Karpas-422 (cell line): ENCODE measurements at regions not wholly inside any gene's neighbourhood (a gene's known extent, or its start where the extent isn't known, plus 50 kb on each side); places are given as distances from the start of the nearest gene placed in this dataset.

ENCODE experiments used
- DNase-seq: peaks from one replicate; pipeline ENCODE4 v3.0.0-alpha.2; 2015
- H2AFZ ChIP-seq: fragments of 200-600 bp; sonication (generic); 2 replicates; pipeline ENCODE4 v1.6.1; 2014; ENCODE audit warnings: antibody characterized with exemption, low read length, mixed read lengths
- H3K27ac ChIP-seq: fragments of 200-600 bp; sonication (generic); 2 replicates; pipeline ENCODE4 v1.5.1; 2014; ENCODE audit warnings: mild to moderate bottlenecking, low read length, moderate library complexity
- H3K27me3 ChIP-seq: fragments of 200-600 bp; sonication (generic); 2 replicates; pipeline ENCODE4 v1.6.1; 2014; ENCODE audit warnings: low read length, mixed read lengths
- H3K36me3 ChIP-seq: fragments of 200-600 bp; sonication (generic); 2 replicates; pipeline ENCODE4 v1.6.1; 2014; ENCODE audit warnings: low read length, mixed read lengths; ENCODE audit not compliant: insufficient read depth
- H3K4me1 ChIP-seq: fragments of 200-600 bp; sonication (generic); 2 replicates; pipeline ENCODE4 v1.6.1; 2014; ENCODE audit warnings: mild to moderate bottlenecking, low read length, mixed read lengths
- H3K4me2 ChIP-seq: fragments of 200-600 bp; sonication (generic); 2 replicates; pipeline ENCODE4 v1.6.1; 2014; ENCODE audit warnings: low read length, low read depth, mild to moderate bottlenecking; ENCODE audit not compliant: poor library complexity, severe bottlenecking
- H3K4me3 ChIP-seq: fragments of 200-600 bp; sonication (generic); 2 replicates; pipeline ENCODE4 v1.5.1; 2014; ENCODE audit warnings: mild to moderate bottlenecking, antibody characterized with exemption, low read length, mixed read lengths
- H3K79me2 ChIP-seq: fragments of 200-600 bp; sonication (generic); 2 replicates; pipeline ENCODE4 v1.6.1; 2014; ENCODE audit warnings: mild to moderate bottlenecking, low read length, mixed read lengths
- H3K9ac ChIP-seq: fragments of 200-600 bp; sonication (generic); 2 replicates; pipeline ENCODE4 v1.6.0; 2014; ENCODE audit warnings: low read length
- H3K9me2 ChIP-seq: fragments of 200-600 bp; sonication (generic), shearing (Covaris generic); replicated peaks from 2 replicates; pipeline ENCODE4 v1.6.0; 2014; ENCODE audit warnings: mild to moderate bottlenecking, low read length, moderate library complexity; ENCODE audit not compliant: insufficient read depth
- H3K9me3 ChIP-seq: fragments of 300-700, 200-600 bp; sonication (generic); 2 replicates; pipeline ENCODE4 v1.6.1; 2014; ENCODE audit warnings: low read length, mixed read lengths
- H4K20me1 ChIP-seq: fragments of 200-600 bp; sonication (generic); 2 replicates; pipeline ENCODE4 v1.6.1; 2014; ENCODE audit warnings: mild to moderate bottlenecking, antibody characterized with exemption, low read length, low read depth; ENCODE audit not compliant: insufficient read depth

GRCh38 chr15:62218841-62219240 is 53.8 kb upstream of the C2CD4B start:
- no peak for DNase-seq
- H3K4me2 ChIP-seq = no peak overlapping the region
- H3K27me3 ChIP-seq = no peaks in the 10 kb centered on the region
- H4K20me1 ChIP-seq = no peaks in the 10 kb centered on the region
- H3K9me2 ChIP-seq = no peaks in the 10 kb centered on the region
- H3K9me3 ChIP-seq = peaks cover 3% of the 10 kb centered on the region; the same call in 1 of the 2 replicates
- H3K27ac ChIP-seq = no peak overlapping the region
- no peak overlapping the region for H3K9ac ChIP-seq
- H3K4me1 ChIP-seq = no peaks in the 10 kb centered on the region
- H3K36me3 ChIP-seq = no peaks in the 10 kb centered on the region
- H3K79me2 ChIP-seq = no peaks in the 10 kb centered on the region
- H2AFZ ChIP-seq = no peak overlapping the region
- no peak overlapping the region for H3K4me3 ChIP-seq

DNA sequence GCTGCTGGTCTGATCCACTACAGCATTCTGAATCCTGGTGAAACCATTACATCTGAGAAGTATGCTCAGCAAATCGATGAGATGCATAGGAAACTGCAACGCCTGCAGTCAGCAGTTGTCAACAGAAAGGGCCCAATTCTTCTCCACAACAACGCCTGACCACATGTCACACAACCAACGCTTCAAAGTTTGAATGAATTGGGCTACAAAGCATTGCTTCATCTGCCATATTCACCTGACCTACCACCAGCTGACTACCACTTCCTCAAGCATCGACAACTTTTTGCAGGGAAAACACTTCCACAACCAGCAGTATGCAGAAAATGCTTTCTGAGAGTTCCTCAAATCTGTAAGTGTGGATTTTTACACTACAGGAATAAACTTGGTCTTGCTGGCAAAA is 54.7 kb upstream of the C2CD4B start:
- Histone ChIP-seq H3K9me2 (no peaks in the 10 kb centered on the region), H3K27me3 (no peaks in the 10 kb centered on the region), H3K36me3 (no peaks in the 10 kb centered on the region), H4K20me1 (no peaks in the 10 kb centered on the region), H3K4me1 (no peaks in the 10 kb centered on the region), H3K9ac (no peak overlapping the region), H2AFZ (no peak overlapping the region), H3K27ac (no peak overlapping the region), H3K4me3 (no peak overlapping the region), H3K4me2 (no peak overlapping the region), H3K79me2 (no peaks in the 10 kb centered on the region), H3K9me3 (peaks cover 3% of the 10 kb centered on the region; the same call in 1 of the 2 replicates)
- DNase-seq = no peak

DNA sequence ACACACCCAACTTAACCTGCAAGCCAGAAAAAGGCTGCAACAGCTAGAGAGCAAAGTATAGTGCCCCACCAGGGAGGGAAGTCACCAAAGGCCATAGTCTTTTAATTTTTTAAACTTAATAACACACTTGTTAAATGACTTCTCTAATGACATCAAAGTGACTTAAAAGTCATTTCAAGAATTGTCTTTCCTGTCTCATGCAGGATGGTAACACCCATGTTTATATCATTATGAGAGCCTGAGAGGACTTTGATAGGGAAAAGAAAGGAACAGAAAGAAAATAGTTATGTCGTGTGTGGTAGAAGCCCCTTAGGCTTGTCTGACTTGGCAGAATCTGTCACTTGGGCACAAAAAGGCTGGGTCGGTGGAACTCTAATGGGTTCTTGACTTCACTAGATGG is 57.9 kb upstream of the C2CD4B start:
- Histone ChIP-seq H3K36me3 (no peaks in the 10 kb centered on the region), H3K27me3 (no peaks in the 10 kb centered on the region)
- no peak for DNase-seq

DNA sequence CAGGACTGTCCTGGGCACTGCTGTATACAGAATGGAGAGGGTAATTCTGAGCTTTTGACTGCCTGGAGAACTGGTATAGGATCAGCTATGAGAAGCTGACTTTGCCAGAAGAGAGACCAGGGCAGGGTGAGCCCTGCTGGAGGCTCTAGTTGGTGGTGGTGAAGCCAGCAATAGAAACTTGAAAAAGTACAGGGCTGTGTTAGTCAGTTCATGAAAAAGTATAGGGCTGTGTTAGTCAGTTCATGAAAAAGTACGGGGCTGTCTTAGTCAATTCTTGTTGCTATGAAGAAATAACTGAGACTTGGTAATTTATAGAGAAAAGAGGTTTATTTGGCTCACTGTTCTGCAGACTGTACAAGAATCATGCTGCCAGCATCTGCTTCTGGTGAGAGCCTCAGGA is 63.5 kb upstream of the C2CD4B start:
- no peaks in the 10 kb centered on the region for H3K27me3 ChIP-seq
- H3K4me1 ChIP-seq = no peaks in the 10 kb centered on the region
- H4K20me1 ChIP-seq = no peaks in the 10 kb centered on the region
- H3K27ac ChIP-seq = no peak overlapping the region
- H3K9me2 ChIP-seq = no peaks in the 10 kb centered on the region
- H3K4me2 ChIP-seq = no peak overlapping the region
- no peak overlapping the region for H3K9ac ChIP-seq
- no peak overlapping the region for H2AFZ ChIP-seq
- H3K4me3 ChIP-seq = no peak overlapping the region
- H3K9me3 ChIP-seq = no peaks in the 10 kb centered on the region
- no peaks in the 10 kb centered on the region for H3K79me2 ChIP-seq
- H3K36me3 ChIP-seq = no peaks in the 10 kb centered on the region
- no peak for DNase-seq

More for the DNA sequence above, 57.9 kb upstream of the C2CD4B start:
- Histone ChIP-seq H3K4me2 (no peak overlapping the region), H2AFZ (no peak overlapping the region), H4K20me1 (no peaks in the 10 kb centered on the region), H3K9me2 (no peaks in the 10 kb centered on the region), H3K79me2 (no peaks in the 10 kb centered on the region), H3K9ac (no peak overlapping the region), H3K27ac (no peak overlapping the region), H3K4me1 (no peaks in the 10 kb centered on the region), H3K4me3 (no peak overlapping the region), H3K9me3 (no peaks in the 10 kb centered on the region)

DNA sequence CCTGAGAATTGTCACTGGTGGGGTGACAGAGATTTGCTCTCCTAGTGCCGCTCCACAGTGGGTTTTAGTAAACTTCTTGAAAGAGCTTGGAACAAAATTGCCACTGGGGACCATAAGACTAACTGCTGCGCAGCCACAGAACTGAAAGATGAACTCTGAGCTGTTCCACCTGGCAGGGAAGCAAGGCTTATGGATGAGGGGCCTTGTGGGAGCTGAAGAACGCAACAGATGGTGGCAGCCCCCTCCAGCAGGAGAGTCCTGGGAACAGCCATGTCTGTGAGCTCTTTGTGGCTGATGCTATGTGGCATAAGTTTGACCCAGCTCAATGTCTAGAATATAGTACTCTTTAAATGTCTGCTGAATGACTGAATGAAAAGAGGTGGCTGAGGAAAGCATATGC is 66.8 kb upstream of the C2CD4B start:
- no peak overlapping the region for H3K27ac ChIP-seq
- H3K79me2 ChIP-seq = no peaks in the 10 kb centered on the region
- no peak overlapping the region for H3K9ac ChIP-seq
- no peaks in the 10 kb centered on the region for H3K36me3 ChIP-seq
- no peak overlapping the region for H2AFZ ChIP-seq
- H3K9me2 ChIP-seq = no peaks in the 10 kb centered on the region
- no peaks in the 10 kb centered on the region for H4K20me1 ChIP-seq
- no peak overlapping the region for H3K4me2 ChIP-seq
- no peak for DNase-seq
- H3K4me3 ChIP-seq = no peak overlapping the region
- H3K4me1 ChIP-seq = no peaks in the 10 kb centered on the region
- no peaks in the 10 kb centered on the region for H3K9me3 ChIP-seq
- H3K27me3 ChIP-seq = no peaks in the 10 kb centered on the region

- H4K20me1 ChIP-seq = no peaks in the 10 kb centered on the region
- no peak overlapping the region for H3K9ac ChIP-seq
- H3K36me3 ChIP-seq = 0 out of 2 replicates have a peak, but pooled peaks cover 3% of the 10 kb centered on the region
- H3K4me1 ChIP-seq = no peaks in the 10 kb centered on the region
- H3K4me2 ChIP-seq = no peak overlapping the region
- no peaks in the 10 kb centered on the region for H3K9me3 ChIP-seq
- H2AFZ ChIP-seq = no peak overlapping the region
- H3K9me2 ChIP-seq = no peaks in the 10 kb centered on the region
- H3K4me3 ChIP-seq = no peak overlapping the region
- DNase-seq = no peak
- no peaks in the 10 kb centered on the region for H3K79me2 ChIP-seq
- H3K27ac ChIP-seq = no peak overlapping the region
- H3K27me3 ChIP-seq = no peaks in the 10 kb centered on the region
Observed at GRCh38 chr15:62240121-62241096, 75.3 kb upstream of the C2CD4B start.

- DNase-seq = peak; percentile 47
- no peak overlapping the region for H3K27ac ChIP-seq
- H2AFZ ChIP-seq = no peak overlapping the region
Observed at GRCh38 chr15:62241135-62241770, 76.2 kb upstream of the C2CD4B start.

GRCh38 chr15:62242999-62243398 is 77.9 kb upstream of the C2CD4B start:
- H3K79me2 ChIP-seq = no peaks in the 10 kb centered on the region
- no peak overlapping the region for H2AFZ ChIP-seq
- no peaks in the 10 kb centered on the region for H3K4me1 ChIP-seq
- H3K9me3 ChIP-seq = no peaks in the 10 kb centered on the region
- no peaks in the 10 kb centered on the region for H3K27me3 ChIP-seq
- no peak for DNase-seq
- no peak overlapping the region for H3K4me2 ChIP-seq
- no peaks in the 10 kb centered on the region for H4K20me1 ChIP-seq
- H3K9ac ChIP-seq = no peak overlapping the region
- no peak overlapping the region for H3K27ac ChIP-seq
- no peaks in the 10 kb centered on the region for H3K9me2 ChIP-seq
- H3K4me3 ChIP-seq = no peak overlapping the region
- H3K36me3 ChIP-seq = 0 out of 2 replicates have a peak, but pooled peaks cover 3% of the 10 kb centered on the region

More at GRCh38 chr15:62241135-62241770, 76.2 kb upstream of the C2CD4B start:
- H3K4me1 ChIP-seq = no peaks in the 10 kb centered on the region
- no peak overlapping the region for H3K4me3 ChIP-seq
- H3K4me2 ChIP-seq = no peak overlapping the region
- no peaks in the 10 kb centered on the region for H3K9me3 ChIP-seq
- no peaks in the 10 kb centered on the region for H3K9me2 ChIP-seq
- H3K9ac ChIP-seq = no peak overlapping the region
- H4K20me1 ChIP-seq = no peaks in the 10 kb centered on the region
- no peaks in the 10 kb centered on the region for H3K79me2 ChIP-seq
- H3K27me3 ChIP-seq = no peaks in the 10 kb centered on the region
- 0 out of 2 replicates have a peak, but pooled peaks cover 3% of the 10 kb centered on the region for H3K36me3 ChIP-seq
